Mucosa of descending colon (tissue), 3 donors: ENCODE measurements at regions not wholly inside any gene's neighbourhood (a gene's known extent, or its start where the extent isn't known, plus 50 kb on each side); places are given as distances from the start of the nearest gene placed in this dataset.
A peak's percentile ranks its signal among the peaks of the same experiment; 100 is the strongest.

Experiments used
- ATAC-seq: fragments of 200-7000 bp; cut with Tn5 transposase; one replicate; pipeline ENCODE4 v1.9.1; 2020; ENCODE audit warnings: mild to moderate bottlenecking, moderate library complexity
- DNase-seq, 3 donors: peaks; one replicate each; pipeline ENCODE4 v3.0.0-alpha.2; 2020
- H3K36me3 ChIP-seq: fragments of 200-600 bp; one replicate; pipeline ENCODE4 v1.8.0; 2021; ENCODE audit warnings: low read depth, mild to moderate bottlenecking
- H3K4me1 ChIP-seq: fragments of 200-600 bp; one replicate; pipeline ENCODE4 v1.8.0; 2021; ENCODE audit warnings: low read depth, mild to moderate bottlenecking
- H3K4me3 ChIP-seq: fragments of 200-600 bp; one replicate; pipeline ENCODE4 v1.8.0; 2021; ENCODE audit warnings: mild to moderate bottlenecking
- H3K9me3 ChIP-seq: fragments of 200-600 bp; one replicate; pipeline ENCODE4 v1.8.0; 2021; ENCODE audit warnings: mild to moderate bottlenecking
- CTCF ChIP-seq: fragments of 200-600 bp; IDR thresholded peaks from one replicate; pipeline ENCODE4 v1.8.0; 2022; ENCODE audit warnings: antibody characterized with exemption, mild to moderate bottlenecking
- intact Hi-C, 2 donors: fragments of 100-400 bp; cut with DNase I in 1 of 2; cut with micrococcal nuclease in 1 of 2; formaldehyde crosslinking; loops; one replicate each; pipeline versions ENCODE4 v1.11.0 to v1.11.1; 2022; cut with DNase I, micrococcal nuclease
- donor health status: DM: no; HTN: no; CAD: no; lungs with moderate emphysema.
- donor health status: DM: no; HTN: no; CAD: no.
- donor health status: DM: no; HTN: yes; CAD: no.

GRCh38 chr6:144339859-144340452 is 54.8 kb downstream of the UTRN start:
- H3K36me3 ChIP-seq: no peaks in the 10 kb centered on the region

GRCh38 chr6:144340541-144341371 is 55.6 kb downstream of the UTRN start:
- H3K4me1 ChIP-seq: peaks cover 34% of the 10 kb centered on the region
- ATAC-seq: no peak

More at GRCh38 chr6:144339859-144340452, 54.8 kb downstream of the UTRN start:
- ATAC-seq: peak; percentile 63
- peak in 1 of 3 donors; percentile 72 for DNase-seq
- TF ChIP-seq CTCF: no peak
- Histone ChIP-seq H3K4me1 (peaks cover 35% of the 10 kb centered on the region), H3K9me3 (no peaks in the 10 kb centered on the region), H3K4me3 (no peak overlapping the region)
- intact Hi-C loops: no loop called here

GRCh38 chr6:144341831-144342527 is 56.8 kb downstream of the UTRN start:
- ATAC-seq (peak; percentile 34), DNase-seq (peak in 1 of 3 donors; percentile 48)
- Histone ChIP-seq H3K9me3 (no peaks in the 10 kb centered on the region), H3K4me3 (no peak overlapping the region), H3K4me1 (peaks cover 28% of the 10 kb centered on the region), H3K36me3 (no peaks in the 10 kb centered on the region)
- TF ChIP-seq CTCF: no peak
- intact Hi-C loops: no loop called here

More at GRCh38 chr6:144340541-144341371, 55.6 kb downstream of the UTRN start:
- no peak for DNase-seq
- intact Hi-C loops: no loop called here
- no peak for TF ChIP-seq CTCF
- no peaks in the 10 kb centered on the region for H3K36me3 ChIP-seq
- H3K9me3 ChIP-seq: no peaks in the 10 kb centered on the region
- H3K4me3 ChIP-seq: no peak overlapping the region

- DNase-seq: peak in 2 of 3 donors; percentile 53 to 77
- ATAC-seq: peak; percentile 84
- no peaks in the 10 kb centered on the region for H3K9me3 ChIP-seq
- peaks cover 28% of the 10 kb centered on the region for H3K4me1 ChIP-seq
- H3K4me3 ChIP-seq: no peak overlapping the region
- intact Hi-C loops: no loop called here
- no peak for TF ChIP-seq CTCF
- no peaks in the 10 kb centered on the region for H3K36me3 ChIP-seq
Measured at GRCh38 chr6:144343701-144344428, 58.7 kb downstream of the UTRN start.

- intact Hi-C loops: no loop called here
- Histone ChIP-seq H3K36me3 (no peaks in the 10 kb centered on the region), H3K4me3 (no peak overlapping the region), H3K9me3 (no peaks in the 10 kb centered on the region), H3K4me1 (peaks cover 28% of the 10 kb centered on the region)
- no peak for DNase-seq
- peak; percentile 12 for ATAC-seq
- no peak for TF ChIP-seq CTCF
Measured at GRCh38 chr6:144344646-144345045, 59.5 kb downstream of the UTRN start.
